HEK293 (cell line): ENCODE measurements at regions not wholly inside any gene's neighbourhood (a gene's known extent, or its start where the extent isn't known, plus 50 kb on each side); places are given as distances from the start of the nearest gene placed in this dataset.

Experiments used
- CTCF ChIA-PET: fragments of 350-600 bp; formaldehyde crosslinking; extraction: SDS; loops from one replicate; lab custom pipeline; 2021; ENCODE audit warnings: antibody characterized with exemption; lab: Yijun Ruan, JAX
- POLR2A ChIA-PET: fragments of 300-600 bp; formaldehyde crosslinking; extraction: SDS; loops from one replicate; lab custom pipeline; 2020; ENCODE audit warnings: antibody characterized with exemption, inconsistent platforms; lab: Yijun Ruan, JAX
- H3K27ac ChIP-seq: fragments of 200-500 bp; sonication (Bioruptor generic); 2 replicates; pipeline ENCODE4 v1.5.1; 2014; ENCODE audit warnings: low read depth, low read length, control low read depth, inconsistent platforms; ENCODE audit errors: extremely low read depth
- H3K36me3 ChIP-seq, 2 experiments: fragments of 200-500 bp in 1 of 2; sonication (Bioruptor generic) in 1 of 2; 1 replicate in 1 of 2; 2 replicates in 1 of 2; pipeline ENCODE4 v1.5.1; 2014 to 2017; ENCODE audit warnings: inconsistent platforms in 2 of 2, low read length in 2 of 2; ENCODE audit not compliant: control insufficient read depth in 2 of 2, insufficient read depth in 1 of 2
- H3K4me1 ChIP-seq: fragments of 200-500 bp; sonication (Bioruptor generic); 2 replicates; pipeline ENCODE4 v1.5.1; 2014; ENCODE audit warnings: mild to moderate bottlenecking, low read length, inconsistent platforms; ENCODE audit not compliant: control insufficient read depth, insufficient read depth
- H3K4me3 ChIP-seq: 2 replicates; pipeline ENCODE4 v1.5.1; 2011; ENCODE audit warnings: low read depth, mild to moderate bottlenecking, control low read depth, low read length, moderate library complexity
- H3K9me3 ChIP-seq: fragments of 200-500 bp; sonication (Bioruptor generic); 2 replicates; pipeline ENCODE4 v1.5.1; 2014; ENCODE audit warnings: low read depth, low read length, inconsistent platforms; ENCODE audit not compliant: control insufficient read depth, insufficient read depth
- GLIS2 ChIP-seq: fragments of 450-650 bp; formaldehyde crosslinking; IDR thresholded peaks from 2 replicates; pipeline ENCODE4 v1.5.1; 2016; ENCODE audit warnings: missing biosample characterization, missing genetic modification characterization
- KLF16 ChIP-seq: fragments of 450-650 bp; formaldehyde crosslinking; IDR thresholded peaks from 2 replicates; pipeline ENCODE4 v1.5.1; 2017; ENCODE audit warnings: missing biosample characterization, missing genetic modification characterization
- KLF8 ChIP-seq: fragments of 450-650 bp; formaldehyde crosslinking; IDR thresholded peaks from 2 replicates; pipeline ENCODE4 v1.5.1; 2016; ENCODE audit warnings: missing biosample characterization, missing genetic modification characterization
- PRDM1 ChIP-seq: fragments of 450-650 bp; formaldehyde crosslinking; IDR thresholded peaks from 2 replicates; pipeline ENCODE4; 2016; ENCODE audit warnings: missing biosample characterization, missing genetic modification characterization
- RBAK ChIP-seq: fragments of 450-650 bp; formaldehyde crosslinking; IDR thresholded peaks from 2 replicates; pipeline ENCODE4 v1.5.1; 2016; ENCODE audit warnings: missing biosample characterization, missing genetic modification characterization
- SALL2 ChIP-seq: fragments of 450-650 bp; formaldehyde crosslinking; IDR thresholded peaks from 2 replicates; pipeline ENCODE4 v1.5.0; 2017; ENCODE audit warnings: missing biosample characterization, mild to moderate bottlenecking, missing genetic modification characterization, borderline replicate concordance
- SP2 ChIP-seq: fragments of 450-650 bp; formaldehyde crosslinking; IDR thresholded peaks from 2 replicates; pipeline ENCODE4 v1.5.1; 2016; ENCODE audit warnings: missing biosample characterization, missing genetic modification characterization
- WT1 ChIP-seq: fragments of 450-650 bp; formaldehyde crosslinking; IDR thresholded peaks from 2 replicates; pipeline ENCODE4 v1.5.1; 2016; ENCODE audit warnings: missing biosample characterization, missing genetic modification characterization
- ZBTB20 ChIP-seq: fragments of 450-650 bp; formaldehyde crosslinking; IDR thresholded peaks from 2 replicates; pipeline ENCODE4 v1.5.1; 2016; ENCODE audit warnings: missing biosample characterization, missing genetic modification characterization
- ZBTB21 ChIP-seq: fragments of 450-650 bp; formaldehyde crosslinking; IDR thresholded peaks from 2 replicates; pipeline ENCODE4 v1.5.1; 2017; ENCODE audit warnings: missing biosample characterization, missing genetic modification characterization
- ZFP41 ChIP-seq: fragments of 450-650 bp; formaldehyde crosslinking; IDR thresholded peaks from 2 replicates; pipeline ENCODE4 v1.5.1; 2016; ENCODE audit warnings: missing biosample characterization, missing genetic modification characterization, borderline replicate concordance
- ZNF2 ChIP-seq: fragments of 450-650 bp; formaldehyde crosslinking; IDR thresholded peaks from 2 replicates; pipeline ENCODE4 v1.5.1; 2016; ENCODE audit warnings: missing biosample characterization, missing genetic modification characterization
- ZNF23 ChIP-seq: fragments of 450-650 bp; formaldehyde crosslinking; IDR thresholded peaks from 2 replicates; pipeline ENCODE4 v1.5.1; 2016; ENCODE audit warnings: missing biosample characterization, missing genetic modification characterization, borderline replicate concordance
- ZNF26 ChIP-seq: fragments of 450-650 bp; formaldehyde crosslinking; IDR thresholded peaks from 2 replicates; pipeline ENCODE4 v1.5.1; 2016; ENCODE audit warnings: missing biosample characterization, missing genetic modification characterization
- ZNF302 ChIP-seq: fragments of 450-650 bp; formaldehyde crosslinking; IDR thresholded peaks from 2 replicates; pipeline ENCODE4 v1.5.1; 2016; ENCODE audit warnings: missing biosample characterization, missing genetic modification characterization, low read depth
- ZNF354C ChIP-seq: fragments of 450-650 bp; formaldehyde crosslinking; IDR thresholded peaks from 2 replicates; pipeline ENCODE4 v1.5.1; 2016; ENCODE audit warnings: missing biosample characterization, missing genetic modification characterization, low read depth, borderline replicate concordance
- ZNF391 ChIP-seq: fragments of 450-650 bp; formaldehyde crosslinking; IDR thresholded peaks from 2 replicates; pipeline ENCODE4 v1.5.1; 2016; ENCODE audit warnings: low read depth, missing biosample characterization, missing genetic modification characterization, borderline replicate concordance
- ZNF404 ChIP-seq: fragments of 450-650 bp; formaldehyde crosslinking; IDR thresholded peaks from 2 replicates; pipeline ENCODE4 v1.5.1; 2017; ENCODE audit warnings: missing biosample characterization, missing genetic modification characterization
- ZNF521 ChIP-seq: fragments of 450-650 bp; formaldehyde crosslinking; IDR thresholded peaks from 2 replicates; pipeline ENCODE4 v1.5.1; 2017; ENCODE audit warnings: missing biosample characterization, mild to moderate bottlenecking, missing genetic modification characterization
- ZNF561 ChIP-seq: fragments of 450-650 bp; IDR thresholded peaks from 2 replicates; pipeline ENCODE4 v1.5.1; 2018; ENCODE audit warnings: missing biosample characterization, missing genetic modification characterization, borderline replicate concordance
- ZNF654 ChIP-seq: fragments of 450-650 bp; formaldehyde crosslinking; IDR thresholded peaks from 2 replicates; pipeline ENCODE4 v1.5.1; 2016; ENCODE audit warnings: low read depth, missing biosample characterization, missing genetic modification characterization
- ZNF776 ChIP-seq: fragments of 450-650 bp; formaldehyde crosslinking; IDR thresholded peaks from 2 replicates; pipeline ENCODE4 v1.5.0; 2017; ENCODE audit warnings: missing biosample characterization, missing genetic modification characterization, borderline replicate concordance
- ZSCAN23 ChIP-seq: fragments of 450-650 bp; formaldehyde crosslinking; IDR thresholded peaks from 2 replicates; pipeline ENCODE4 v1.5.1; 2016; ENCODE audit warnings: missing biosample characterization, missing genetic modification characterization
- ZXDB ChIP-seq: fragments of 450-650 bp; formaldehyde crosslinking; IDR thresholded peaks from 2 replicates; pipeline ENCODE4 v1.5.1; 2016; ENCODE audit warnings: missing biosample characterization, missing genetic modification characterization

GRCh38 chr5:116953251-116953930 lies 378.8 kb upstream of the SEMA6A start:
- Histone ChIP-seq H3K36me3 (no peaks in the 10 kb centered on the region), H3K9me3 (no peaks in the 10 kb centered on the region), H3K4me3 (no peak overlapping the region), H3K4me1 (no peaks in the 10 kb centered on the region)
- no peak for TF ChIP-seq ZNF391 (tag by site-specific recombination)
- no peak for TF ChIP-seq RBAK (tag by site-specific recombination)
- no peak for TF ChIP-seq ZXDB (tag by site-specific recombination)
- no peak for TF ChIP-seq PRDM1 (tag by site-specific recombination)
- no peak for TF ChIP-seq GLIS2 (tag by site-specific recombination)
- no peak for TF ChIP-seq ZNF561 (tag by site-specific recombination)
- no peak for TF ChIP-seq SP2 (tag by site-specific recombination)
- TF ChIP-seq, all 188 proteins: peak for 0
- no peak overlapping the region for H3K27ac ChIP-seq
- ChIA-PET POLR2A (no interaction called here), CTCF (no interaction called here)

GRCh38 chr5:116951219-116951618 lies 376.6 kb upstream of the SEMA6A start:
- H3K27ac ChIP-seq, result no peak overlapping the region
- ChIA-PET POLR2A (no interaction called here), CTCF (interaction anchor here (0.7 kb wide), 1 partner anchor 24 kb away, joined by 6 read pairs; no protein-coding TSS in a partner anchor)
- no peak for TF ChIP-seq SALL2 (tag by site-specific recombination)
- no peak for TF ChIP-seq ZNF521 (tag by site-specific recombination)
- no peak for TF ChIP-seq ZNF302 (tag by site-specific recombination)
- no peak for TF ChIP-seq ZSCAN23 (tag by site-specific recombination)
- TF ChIP-seq ZNF776, result no peak
- no peak for TF ChIP-seq ZNF2
- TF ChIP-seq ZNF23 (tag by site-specific recombination), result no peak
- no peak for TF ChIP-seq ZNF354C (tag by site-specific recombination)
- TF ChIP-seq ZNF404 (tag by site-specific recombination), result no peak
- no peak for TF ChIP-seq ZNF654
- no peak for TF ChIP-seq ZNF26 (tag by site-specific recombination)
- TF ChIP-seq KLF8, result no peak
- no peak for TF ChIP-seq ZBTB20 (tag by site-specific recombination)
- no peak for TF ChIP-seq ZBTB21 (tag by site-specific recombination)
- TF ChIP-seq ZFP41 (tag by site-specific recombination), result no peak
- TF ChIP-seq WT1 (tag by site-specific recombination), result no peak
- TF ChIP-seq KLF16, result no peak
- H3K4me1 ChIP-seq, result no peaks in the 10 kb centered on the region
- H3K36me3 ChIP-seq, result no peaks in the 10 kb centered on the region
- no peaks in the 10 kb centered on the region for H3K9me3 ChIP-seq
- H3K4me3 ChIP-seq, result no peak overlapping the region
